ENCODE measurements at regions not wholly inside any gene's neighbourhood (a gene's known extent, or its start where the extent isn't known, plus 50 kb on each side); places are given as distances from the start of the nearest gene placed in this dataset.

DNA sequence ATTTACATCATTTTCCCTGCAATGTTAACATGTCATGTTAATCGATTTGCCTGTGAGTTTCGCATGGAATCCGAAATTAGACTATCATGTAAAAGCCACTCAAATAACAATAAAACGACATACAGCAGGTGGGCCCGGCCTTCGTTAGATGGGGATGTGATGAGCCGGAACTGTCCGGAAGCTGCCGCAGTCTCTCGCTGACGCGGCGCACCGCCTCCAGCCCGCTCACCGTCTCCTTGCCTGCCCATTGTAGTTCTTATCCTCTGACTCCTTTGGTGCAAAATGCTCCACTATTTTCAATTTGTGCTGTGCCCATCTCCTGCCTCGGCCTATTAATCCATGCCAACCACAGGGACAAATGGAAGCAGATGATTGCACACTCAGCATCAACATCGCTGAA, 877.5 kb upstream of the TENM3 start:
- no peaks in the 10 kb centered on the region for H4K20me1 ChIP-seq (ENCODE audit: insufficient read depth, low read length)
- H3K9me3 ChIP-seq (ENCODE audit: low read length), result no peaks in the 10 kb centered on the region
- 63% methylated on average over 18 of the region's 18 CpGs for WGBS (ENCODE audit: low lambda C conversion rate)
- POLR2A ChIA-PET, result no interaction called here
- no peak for ATAC-seq
- H3K27me3 ChIP-seq (ENCODE audit: control insufficient read depth in 1 of 2, insufficient read depth in 2 of 2, low read length in 2 of 2), result no peaks in the 10 kb centered on the region
- DNase-seq (ENCODE audit: low spot score), result no peak
- intact Hi-C loops (cut with micrococcal nuclease; ENCODE audit: unreplicated experiment), result no loop called here
- no peaks in the 10 kb centered on the region for H3K36me3 ChIP-seq (replicated peaks in 1 of 2; ENCODE audit: control insufficient read depth in 1 of 2, insufficient read depth in 2 of 2, low read length in 2 of 2)
- H2AFZ ChIP-seq (ENCODE audit: low read length), result no peak overlapping the region
- no TSS peak for BruUV-seq (replicated peaks)
- no peak overlapping the region for H3K4me2 ChIP-seq (ENCODE audit: low read depth, low read length)
- no peak overlapping the region for H3K4me3 ChIP-seq (replicated peaks in 1 of 3; ENCODE audit: insufficient read depth in 1 of 3, low read depth in 2 of 3, low read length in 3 of 3)
- H3K27ac ChIP-seq (ENCODE audit: extremely low read length, insufficient read depth, low read length), result no peak overlapping the region
- H3K4me1 ChIP-seq (ENCODE audit: insufficient read depth, low read length), result no peaks in the 10 kb centered on the region
- in situ Hi-C loops (cut with HindIII; ENCODE audit: extremely low pct_ligation_motif_present, low pct_unique_long_range_greater_than_20kb), result no loop called here
- no peaks in the 10 kb centered on the region for H3K79me2 ChIP-seq (ENCODE audit: insufficient read depth, low read length)
- FAIRE-seq, result no peak
- no peak overlapping the region for H3K9ac ChIP-seq (ENCODE audit: insufficient read depth, low read depth, low read length)
- CTCF ChIA-PET (ENCODE audit: low intra/inter-chr PET ratio, low total read pairs), result no interaction called here
- no peak for TF ChIP-seq KLF13 (CRISPR knock-in tag; IDR thresholded peaks at IDR 0.05)

DNA sequence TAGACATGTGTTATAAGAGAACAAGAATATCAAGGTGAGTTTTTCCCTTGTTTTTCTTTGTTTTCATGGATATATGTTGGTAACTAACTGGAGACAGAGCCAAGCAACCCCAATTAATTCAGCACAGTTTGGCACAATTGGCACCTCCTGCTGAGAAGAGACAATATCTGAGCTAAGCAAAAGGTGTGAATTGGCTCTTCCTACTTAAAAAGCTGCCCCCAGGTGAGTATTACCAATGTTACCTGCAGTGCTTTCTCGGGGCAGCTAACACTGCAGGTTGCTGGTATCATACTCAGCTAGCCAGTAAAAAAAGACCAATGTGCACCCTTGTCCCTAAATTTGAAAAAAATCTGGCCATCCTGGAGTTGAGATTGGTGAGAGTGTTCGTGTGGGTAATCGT, 871.2 kb upstream of the TENM3 start:
- 0% methylated on average over 3 of the region's 3 CpGs for WGBS (ENCODE audit: low lambda C conversion rate)
- Histone ChIP-seq H3K4me2 (ENCODE audit: low read depth, low read length) (no peak overlapping the region), H3K9me3 (ENCODE audit: low read length) (no peaks in the 10 kb centered on the region), H3K27me3 (ENCODE audit: control insufficient read depth in 1 of 2, insufficient read depth in 2 of 2, low read length in 2 of 2) (no peaks in the 10 kb centered on the region), H3K79me2 (ENCODE audit: insufficient read depth, low read length) (no peaks in the 10 kb centered on the region), H3K27ac (ENCODE audit: extremely low read length, insufficient read depth, low read length) (no peak overlapping the region), H3K4me1 (ENCODE audit: insufficient read depth, low read length) (no peaks in the 10 kb centered on the region), H2AFZ (ENCODE audit: low read length) (no peak overlapping the region), H3K9ac (ENCODE audit: insufficient read depth, low read depth, low read length) (no peak overlapping the region), H3K4me3 (replicated peaks in 1 of 3; ENCODE audit: insufficient read depth in 1 of 3, low read depth in 2 of 3, low read length in 3 of 3) (no peak overlapping the region), H4K20me1 (ENCODE audit: insufficient read depth, low read length) (no peaks in the 10 kb centered on the region), H3K36me3 (replicated peaks in 1 of 2; ENCODE audit: control insufficient read depth in 1 of 2, insufficient read depth in 2 of 2, low read length in 2 of 2) (no peaks in the 10 kb centered on the region)
- no peak for ATAC-seq
- in situ Hi-C loops (cut with HindIII; ENCODE audit: extremely low pct_ligation_motif_present, low pct_unique_long_range_greater_than_20kb), result no loop called here
- BruUV-seq (replicated peaks), result no TSS peak
- POLR2A ChIA-PET, result no interaction called here
- intact Hi-C loops (cut with micrococcal nuclease; ENCODE audit: unreplicated experiment), result no loop called here
- FAIRE-seq, result no peak
- CTCF ChIA-PET (ENCODE audit: low intra/inter-chr PET ratio, low total read pairs), result no interaction called here
- no peak for DNase-seq (ENCODE audit: low spot score)
- TF ChIP-seq, protein P1, sequence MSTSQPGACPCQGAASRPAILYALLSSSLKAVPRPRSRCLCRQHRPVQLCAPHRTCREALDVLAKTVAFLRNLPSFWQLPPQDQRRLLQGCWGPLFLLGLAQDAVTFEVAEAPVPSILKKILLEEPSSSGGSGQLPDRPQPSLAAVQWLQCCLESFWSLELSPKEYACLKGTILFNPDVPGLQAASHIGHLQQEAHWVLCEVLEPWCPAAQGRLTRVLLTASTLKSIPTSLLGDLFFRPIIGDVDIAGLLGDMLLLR (CRISPR knock-in tag; IDR thresholded peaks at IDR 0.05), result no peak
- TF ChIP-seq ELF3 (CRISPR knock-in tag; IDR thresholded peaks at IDR 0.05) (no peak), ZNF335 (CRISPR knock-in tag; IDR thresholded peaks at IDR 0.05) (no peak), REXO4 (CRISPR knock-in tag; IDR thresholded peaks at IDR 0.05; ENCODE audit: borderline replicate concordance) (no peak), TOPORS (CRISPR knock-in tag; IDR thresholded peaks at IDR 0.05) (no peak), ATAD3A (CRISPR knock-in tag; IDR thresholded peaks at IDR 0.05) (no peak), MYC (CRISPR knock-in tag; IDR thresholded peaks at IDR 0.05; ENCODE audit: borderline replicate concordance) (no peak), ZNF17 (CRISPR knock-in tag; IDR thresholded peaks at IDR 0.05) (no peak)
- TF ChIP-seq, protein P2, sequence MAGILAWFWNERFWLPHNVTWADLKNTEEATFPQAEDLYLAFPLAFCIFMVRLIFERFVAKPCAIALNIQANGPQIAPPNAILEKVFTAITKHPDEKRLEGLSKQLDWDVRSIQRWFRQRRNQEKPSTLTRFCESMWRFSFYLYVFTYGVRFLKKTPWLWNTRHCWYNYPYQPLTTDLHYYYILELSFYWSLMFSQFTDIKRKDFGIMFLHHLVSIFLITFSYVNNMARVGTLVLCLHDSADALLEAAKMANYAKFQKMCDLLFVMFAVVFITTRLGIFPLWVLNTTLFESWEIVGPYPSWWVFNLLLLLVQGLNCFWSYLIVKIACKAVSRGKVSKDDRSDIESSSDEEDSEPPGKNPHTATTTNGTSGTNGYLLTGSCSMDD (CRISPR knock-in tag; IDR thresholded peaks at IDR 0.05), result no peak
- TF ChIP-seq, protein P3, sequence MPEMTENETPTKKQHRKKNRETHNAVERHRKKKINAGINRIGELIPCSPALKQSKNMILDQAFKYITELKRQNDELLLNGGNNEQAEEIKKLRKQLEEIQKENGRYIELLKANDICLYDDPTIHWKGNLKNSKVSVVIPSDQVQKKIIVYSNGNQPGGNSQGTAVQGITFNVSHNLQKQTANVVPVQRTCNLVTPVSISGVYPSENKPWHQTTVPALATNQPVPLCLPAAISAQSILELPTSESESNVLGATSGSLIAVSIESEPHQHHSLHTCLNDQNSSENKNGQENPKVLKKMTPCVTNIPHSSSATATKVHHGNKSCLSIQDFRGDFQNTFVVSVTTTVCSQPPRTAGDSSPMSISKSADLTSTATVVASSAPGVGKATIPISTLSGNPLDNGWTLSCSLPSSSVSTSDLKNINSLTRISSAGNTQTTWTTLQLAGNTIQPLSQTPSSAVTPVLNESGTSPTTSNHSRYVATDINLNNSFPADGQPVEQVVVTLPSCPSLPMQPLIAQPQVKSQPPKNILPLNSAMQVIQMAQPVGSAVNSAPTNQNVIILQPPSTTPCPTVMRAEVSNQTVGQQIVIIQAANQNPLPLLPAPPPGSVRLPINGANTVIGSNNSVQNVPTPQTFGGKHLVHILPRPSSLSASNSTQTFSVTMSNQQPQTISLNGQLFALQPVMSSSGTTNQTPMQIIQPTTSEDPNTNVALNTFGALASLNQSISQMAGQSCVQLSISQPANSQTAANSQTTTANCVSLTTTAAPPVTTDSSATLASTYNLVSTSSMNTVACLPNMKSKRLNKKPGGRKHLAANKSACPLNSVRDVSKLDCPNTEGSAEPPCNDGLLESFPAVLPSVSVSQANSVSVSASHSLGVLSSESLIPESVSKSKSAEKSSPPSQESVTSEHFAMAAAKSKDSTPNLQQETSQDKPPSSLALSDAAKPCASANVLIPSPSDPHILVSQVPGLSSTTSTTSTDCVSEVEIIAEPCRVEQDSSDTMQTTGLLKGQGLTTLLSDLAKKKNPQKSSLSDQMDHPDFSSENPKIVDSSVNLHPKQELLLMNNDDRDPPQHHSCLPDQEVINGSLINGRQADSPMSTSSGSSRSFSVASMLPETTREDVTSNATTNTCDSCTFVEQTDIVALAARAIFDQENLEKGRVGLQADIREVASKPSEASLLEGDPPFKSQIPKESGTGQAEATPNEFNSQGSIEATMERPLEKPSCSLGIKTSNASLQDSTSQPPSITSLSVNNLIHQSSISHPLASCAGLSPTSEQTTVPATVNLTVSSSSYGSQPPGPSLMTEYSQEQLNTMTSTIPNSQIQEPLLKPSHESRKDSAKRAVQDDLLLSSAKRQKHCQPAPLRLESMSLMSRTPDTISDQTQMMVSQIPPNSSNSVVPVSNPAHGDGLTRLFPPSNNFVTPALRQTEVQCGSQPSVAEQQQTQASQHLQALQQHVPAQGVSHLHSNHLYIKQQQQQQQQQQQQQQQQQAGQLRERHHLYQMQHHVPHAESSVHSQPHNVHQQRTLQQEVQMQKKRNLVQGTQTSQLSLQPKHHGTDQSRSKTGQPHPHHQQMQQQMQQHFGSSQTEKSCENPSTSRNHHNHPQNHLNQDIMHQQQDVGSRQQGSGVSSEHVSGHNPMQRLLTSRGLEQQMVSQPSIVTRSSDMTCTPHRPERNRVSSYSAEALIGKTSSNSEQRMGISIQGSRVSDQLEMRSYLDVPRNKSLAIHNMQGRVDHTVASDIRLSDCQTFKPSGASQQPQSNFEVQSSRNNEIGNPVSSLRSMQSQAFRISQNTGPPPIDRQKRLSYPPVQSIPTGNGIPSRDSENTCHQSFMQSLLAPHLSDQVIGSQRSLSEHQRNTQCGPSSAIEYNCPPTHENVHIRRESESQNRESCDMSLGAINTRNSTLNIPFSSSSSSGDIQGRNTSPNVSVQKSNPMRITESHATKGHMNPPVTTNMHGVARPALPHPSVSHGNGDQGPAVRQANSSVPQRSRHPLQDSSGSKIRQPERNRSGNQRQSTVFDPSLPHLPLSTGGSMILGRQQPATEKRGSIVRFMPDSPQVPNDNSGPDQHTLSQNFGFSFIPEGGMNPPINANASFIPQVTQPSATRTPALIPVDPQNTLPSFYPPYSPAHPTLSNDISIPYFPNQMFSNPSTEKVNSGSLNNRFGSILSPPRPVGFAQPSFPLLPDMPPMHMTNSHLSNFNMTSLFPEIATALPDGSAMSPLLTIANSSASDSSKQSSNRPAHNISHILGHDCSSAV (CRISPR knock-in tag; IDR thresholded peaks at IDR 0.05; ENCODE audit: borderline replicate concordance), result no peak

All from HepG2 (cell line).